ENCODE measurements at regions not wholly inside any gene's neighbourhood (a gene's known extent, or its start where the extent isn't known, plus 50 kb on each side); places are given as distances from the start of the nearest gene placed in this dataset.

- WGBS, 5 donors, result 40 to 52% (median 49%) methylated on average over 2 of the region's 2 CpGs
- H3K9me3 ChIP-seq, result no peaks in the 10 kb centered on the region
- intact Hi-C loops (cut with DNase I; ENCODE audit: low total_unique reads), result no loop called here
- H3K4me3 ChIP-seq, result no peak overlapping the region
- no peaks in the 10 kb centered on the region for H3K27me3 ChIP-seq
- DNase-seq, result no peak
- H3K27ac ChIP-seq, result no peak overlapping the region
- H3K36me3 ChIP-seq, result no peaks in the 10 kb centered on the region
- TF ChIP-seq EP300 (IDR thresholded peaks at IDR 0.05) (no peak), CTCF (IDR thresholded peaks at IDR 0.05) (no peak), POLR2A (IDR thresholded peaks at IDR 0.05) (no peak), POLR2AphosphoS5 (IDR thresholded peaks at IDR 0.05) (no peak)
- no peaks in the 10 kb centered on the region for H3K4me1 ChIP-seq
These were observed 559.0 kb upstream of the FTMT start for GRCh38 chr5:121292664-121293063.

DNA sequence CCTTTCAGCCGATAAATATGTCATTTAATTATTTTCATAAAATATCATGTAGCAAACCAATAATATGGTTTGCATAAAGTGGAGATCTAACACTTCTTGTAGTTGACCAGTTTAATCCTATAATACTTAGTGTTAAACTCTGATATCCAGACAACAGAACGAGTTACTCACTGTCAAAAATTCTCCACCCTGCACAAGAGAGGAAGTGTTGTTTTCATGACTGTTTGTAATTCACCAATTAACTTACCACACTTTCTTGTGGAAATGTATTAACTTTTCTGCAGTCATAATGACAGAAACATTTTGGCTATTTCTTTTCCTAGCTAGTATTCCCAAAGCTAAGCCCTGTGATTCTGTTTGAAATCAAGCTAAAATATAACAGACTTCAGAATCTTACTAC, 555.3 kb upstream of the FTMT start:
- intact Hi-C loops (cut with DNase I; ENCODE audit: low total_unique reads), result no loop called here
- Histone ChIP-seq H3K4me3 (no peak overlapping the region), H3K36me3 (no peaks in the 10 kb centered on the region), H3K4me1 (no peaks in the 10 kb centered on the region), H3K9me3 (no peaks in the 10 kb centered on the region), H3K27ac (no peak overlapping the region), H3K27me3 (no peaks in the 10 kb centered on the region)
- WGBS, 5 donors, result 56 to 66% (median 63%) methylated on average over 2 of the region's 2 CpGs
- TF ChIP-seq CTCF (IDR thresholded peaks at IDR 0.05) (no peak), EP300 (IDR thresholded peaks at IDR 0.05) (no peak), POLR2A (IDR thresholded peaks at IDR 0.05) (no peak), POLR2AphosphoS5 (IDR thresholded peaks at IDR 0.05) (no peak)
- DNase-seq, result no peak

GRCh38 chr5:121299153-121299552, 552.5 kb upstream of the FTMT start:
- no peaks in the 10 kb centered on the region for H3K36me3 ChIP-seq
- intact Hi-C loops (cut with DNase I; ENCODE audit: low total_unique reads), result no loop called here
- H3K4me1 ChIP-seq, result no peaks in the 10 kb centered on the region
- WGBS, 5 donors, result 75 to 90% (median 87%) methylated on average over 3 of the region's 3 CpGs
- TF ChIP-seq POLR2A (IDR thresholded peaks at IDR 0.05) (no peak), POLR2AphosphoS5 (IDR thresholded peaks at IDR 0.05) (no peak), CTCF (IDR thresholded peaks at IDR 0.05) (no peak), EP300 (IDR thresholded peaks at IDR 0.05) (no peak)
- DNase-seq, result no peak
- no peak overlapping the region for H3K4me3 ChIP-seq
- no peak overlapping the region for H3K27ac ChIP-seq
- H3K9me3 ChIP-seq, result no peaks in the 10 kb centered on the region
- H3K27me3 ChIP-seq, result no peaks in the 10 kb centered on the region

DNA sequence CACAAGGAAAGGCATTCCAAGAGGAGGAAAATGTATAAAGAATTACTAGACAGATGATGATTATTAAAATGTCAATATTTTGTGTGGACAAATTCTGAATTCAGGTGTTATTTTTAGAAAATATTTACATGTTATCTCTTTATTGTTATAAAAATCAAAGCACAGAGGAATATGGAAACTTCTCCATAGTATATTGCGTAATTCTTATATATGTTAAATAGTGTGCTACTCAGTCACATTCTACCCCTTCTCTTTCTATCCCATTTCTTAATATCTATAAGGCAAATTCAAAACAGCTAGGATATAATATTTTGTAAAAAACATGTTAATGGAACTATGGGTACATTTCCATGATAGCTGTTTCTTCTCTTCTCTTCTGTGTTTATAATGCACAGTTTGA, 546.8 kb upstream of the FTMT start:
- no peak for DNase-seq
- whole genome bisulfite sequencing, 5 donors, result 82 to 97% (median 95%) methylated on average over 1 of the region's 1 CpG
- Histone ChIP-seq H3K27ac (no peak overlapping the region), H3K9me3 (no peaks in the 10 kb centered on the region), H3K4me3 (no peak overlapping the region), H3K36me3 (no peaks in the 10 kb centered on the region), H3K4me1 (no peaks in the 10 kb centered on the region), H3K27me3 (no peaks in the 10 kb centered on the region)
- intact Hi-C loops (cut with DNase I; ENCODE audit: low total_unique reads), result no loop called here
- TF ChIP-seq POLR2A (IDR thresholded peaks at IDR 0.05) (no peak), EP300 (IDR thresholded peaks at IDR 0.05) (no peak), CTCF (IDR thresholded peaks at IDR 0.05) (no peak), POLR2AphosphoS5 (IDR thresholded peaks at IDR 0.05) (no peak)
